HL-60 (cell line): ENCODE measurements at regions not wholly inside any gene's neighbourhood (a gene's known extent, or its start where the extent isn't known, plus 50 kb on each side); places are given as distances from the start of the nearest gene placed in this dataset.

Source experiments
- CTCF ChIP-seq: IDR thresholded peaks from one replicate; pipeline ENCODE4 v1.5.1; 2011; ENCODE audit warnings: low read length, control low read depth, inconsistent platforms; ENCODE audit not compliant: insufficient read depth
- REST ChIP-seq: IDR thresholded peaks from 2 replicates; pipeline ENCODE4 v1.6.1; 2012; ENCODE audit warnings: low read depth; ENCODE audit not compliant: insufficient replicate concordance

- TF ChIP-seq CTCF (no peak), REST (no peak)
These were observed 546.8 kb downstream of the ETS1 start for GRCh38 chr11:128040603-128041002.
